PC-9 (cell line): ENCODE measurements at regions not wholly inside any gene's neighbourhood (a gene's known extent, or its start where the extent isn't known, plus 50 kb on each side); places are given as distances from the start of the nearest gene placed in this dataset.

Experiments used
- BruUV-seq: library from RNA; stranded (reverse); fragments of 400-500 nt; replicated peaks from 2 replicates; lab custom pipeline; 2021; lab: Mats Ljungman, UMichigan
- CTCF ChIA-PET: fragments of 300-600 bp; sonication (Branson Sonifier 250); formaldehyde crosslinking; loops from one replicate; lab custom pipeline; 2022; ENCODE audit warnings: antibody characterized with exemption; lab: Charles Lee
- POLR2A ChIA-PET: fragments of 300-600 bp; sonication (Branson Sonifier 250); formaldehyde crosslinking; loops from one replicate; lab custom pipeline; 2022; ENCODE audit warnings: antibody characterized with exemption; ENCODE audit not compliant: unreplicated experiment; lab: Charles Lee
- DNase-seq, 2 experiments: peaks; one replicate each; pipeline versions ENCODE4 v3.0.0 to v3.0.0-alpha.2; 2015 to 2022; ENCODE audit warnings: mixed read lengths in 1 of 2
- H2AFZ ChIP-seq: fragments of 200-600 bp; sonication (generic); 2 replicates; pipeline ENCODE4 v1.8.1; 2017; ENCODE audit warnings: antibody characterized with exemption
- H3F3A ChIP-seq: fragments of 200-600 bp; sonication (generic); 2 replicates; pipeline ENCODE4 v1.8.1; 2017; ENCODE audit warnings: antibody characterized with exemption, mild to moderate bottlenecking, low read depth; ENCODE audit not compliant: insufficient read depth
- H3K27ac ChIP-seq: fragments of 200-600 bp; sonication (generic); 2 replicates; pipeline ENCODE4 v1.6.1; 2016; ENCODE audit warnings: mixed run types
- H3K27me3 ChIP-seq: fragments of 200-600 bp; sonication (generic); 2 replicates; pipeline ENCODE4 v1.6.1; 2016; ENCODE audit warnings: low read depth, mixed run types; ENCODE audit not compliant: insufficient read depth
- H3K36me3 ChIP-seq: fragments of 200-600 bp; sonication (generic); 2 replicates; pipeline ENCODE4 v1.6.1; 2016; ENCODE audit warnings: low read depth, mixed run types
- H3K4me1 ChIP-seq: fragments of 200-600 bp; sonication (generic); replicated peaks from 2 replicates; pipeline ENCODE4 v1.6.1; 2016; ENCODE audit warnings: mixed run types; ENCODE audit not compliant: insufficient read depth
- H3K4me2 ChIP-seq: fragments of 200-600 bp; sonication (generic); 2 replicates; pipeline ENCODE4 v1.6.1; 2017; ENCODE audit warnings: mixed run types
- H3K4me3 ChIP-seq: fragments of 200-600 bp; sonication (generic); 2 replicates; pipeline ENCODE4 v1.6.1; 2016; ENCODE audit warnings: mixed run types
- H3K79me2 ChIP-seq: fragments of 200-600 bp; sonication (generic); 2 replicates; pipeline ENCODE4 v1.6.1; 2017; ENCODE audit warnings: low read depth, mixed run types
- H3K9me2 ChIP-seq: fragments of 200-600 bp; sonication (generic); 2 replicates; pipeline ENCODE4 v1.8.1; 2017; ENCODE audit warnings: mild to moderate bottlenecking; ENCODE audit not compliant: insufficient read depth
- H3K9me3 ChIP-seq: fragments of 200-600 bp; sonication (generic); 2 replicates; pipeline ENCODE4 v1.8.1; 2016; ENCODE audit warnings: low read depth; ENCODE audit not compliant: insufficient read depth
- H4K20me1 ChIP-seq: fragments of 200-600 bp; sonication (generic); 2 replicates; pipeline ENCODE4 v1.8.1; 2017; ENCODE audit not compliant: insufficient read depth
- CTCF ChIP-seq: fragments of 200-600 bp; sonication (generic); conservative IDR thresholded peaks from 2 replicates; pipeline ENCODE4 v1.6.1; 2017; ENCODE audit warnings: mixed run types, antibody characterized with exemption, mild to moderate bottlenecking, moderate library complexity
- EZH2 ChIP-seq: fragments of 200-600 bp; sonication (generic); IDR thresholded peaks from 2 replicates; pipeline ENCODE4 v1.8.0; 2017; ENCODE audit warnings: antibody characterized with exemption, low read depth
- intact Hi-C: fragments of 100-400 bp; cut with micrococcal nuclease; formaldehyde crosslinking; loops from one replicate; pipeline ENCODE4 v1.10.0; 2022; ENCODE audit not compliant: unreplicated experiment

GRCh38 chr15:92749946-92750345 lies 94.4 kb upstream of the FAM174B start:
- Histone ChIP-seq H4K20me1 (no peaks in the 10 kb centered on the region), H3K4me2 (no peak overlapping the region), H3K79me2 (no peaks in the 10 kb centered on the region), H2AFZ (no peak overlapping the region), H3K27me3 (no peaks in the 10 kb centered on the region), H3K4me1 (peaks cover 14% of the 10 kb centered on the region), H3K9me3 (no peaks in the 10 kb centered on the region; the same call in 1 of the 2 replicates), H3F3A (peaks cover 4% of the 10 kb centered on the region; the same call in 1 of the 2 replicates), H3K27ac (no peak overlapping the region), H3K9me2 (no peaks in the 10 kb centered on the region), H3K4me3 (no peak overlapping the region), H3K36me3 (no peaks in the 10 kb centered on the region)
- TF ChIP-seq EZH2 (no peak), CTCF (no peak)
- no peak for DNase-seq
- CTCF ChIA-PET, result no interaction called here
- no TSS peak for BruUV-seq
- intact Hi-C loops, result no loop called here
- POLR2A ChIA-PET, result no interaction called here

GRCh38 chr15:92751528-92751927 lies 96.0 kb upstream of the FAM174B start:
- Histone ChIP-seq H3K4me1 (peaks cover 14% of the 10 kb centered on the region), H3K79me2 (no peaks in the 10 kb centered on the region), H3K36me3 (no peaks in the 10 kb centered on the region), H2AFZ (no peak overlapping the region), H4K20me1 (no peaks in the 10 kb centered on the region), H3K27me3 (no peaks in the 10 kb centered on the region), H3K9me3 (no peaks in the 10 kb centered on the region; the same call in 1 of the 2 replicates), H3K4me3 (no peak overlapping the region), H3F3A (peaks cover 4% of the 10 kb centered on the region; the same call in 1 of the 2 replicates), H3K27ac (no peak overlapping the region), H3K9me2 (no peaks in the 10 kb centered on the region), H3K4me2 (peak overlapping the region; percentile 58)
- ChIA-PET CTCF (no interaction called here), POLR2A (no interaction called here)
- BruUV-seq, result no TSS peak
- no peak for TF ChIP-seq CTCF
- no peak for TF ChIP-seq EZH2
- DNase-seq, result peak in 1 of 2 experiments; percentile 85
- intact Hi-C loops, result no loop called here

GRCh38 chr15:92753591-92753990 lies 98.0 kb upstream of the FAM174B start:
- DNase-seq, result no peak
- Histone ChIP-seq H3K9me2 (no peaks in the 10 kb centered on the region), H2AFZ (no peak overlapping the region), H3K36me3 (no peaks in the 10 kb centered on the region), H3K27me3 (no peaks in the 10 kb centered on the region), H3K4me3 (no peak overlapping the region), H3K4me1 (peaks cover 14% of the 10 kb centered on the region), H3F3A (peaks cover 4% of the 10 kb centered on the region; the same call in 1 of the 2 replicates), H3K4me2 (no peak overlapping the region), H3K79me2 (no peaks in the 10 kb centered on the region), H4K20me1 (no peaks in the 10 kb centered on the region), H3K9me3 (no peaks in the 10 kb centered on the region; the same call in 1 of the 2 replicates), H3K27ac (no peak overlapping the region)
- TF ChIP-seq CTCF, result no peak
- no peak for TF ChIP-seq EZH2
- POLR2A ChIA-PET, result no interaction called here
- CTCF ChIA-PET, result no interaction called here
- intact Hi-C loops, result no loop called here
- BruUV-seq, result no TSS peak
